Gastrocnemius medialis (tissue), 4 donors: ENCODE measurements at regions not wholly inside any gene's neighbourhood (a gene's known extent, or its start where the extent isn't known, plus 50 kb on each side); places are given as distances from the start of the nearest gene placed in this dataset.

Experiments
- ATAC-seq, 2 donors: fragments of 150-250 bp; one replicate each; pipeline ENCODE4 v1.9.1; 2016
- DNase-seq, 2 donors: peaks; one replicate each; pipeline ENCODE4 v3.0.0-alpha.2; 2019
- H3K27ac ChIP-seq, 4 donors: fragments of 200-600 bp; sonication (generic); 1 replicate in 1 of 4; 2 replicates in 3 of 4; pipeline ENCODE4 v1.5.1; 2016 to 2018; ENCODE audit warnings: mild to moderate bottlenecking in 2 of 4, moderate library complexity in 1 of 4
- H3K27me3 ChIP-seq, 3 donors: fragments of 200-600 bp; sonication (generic) in 2 of 3; 1 replicate in 1 of 3; 2 replicates in 2 of 3; pipeline versions ENCODE4 v1.5.1 to v1.6.0; 2016 to 2019; ENCODE audit warnings: mild to moderate bottlenecking in 1 of 3, moderate library complexity in 1 of 3
- H3K36me3 ChIP-seq, 2 donors: fragments of 200-600 bp; sonication (generic) in 1 of 2; one replicate each; pipeline ENCODE4 v1.5.1; 2017 to 2018
- H3K4me1 ChIP-seq, 2 donors: fragments of 200-600 bp; sonication (generic) in 1 of 2; one replicate each; pipeline ENCODE4 v1.5.1; 2016 to 2017; ENCODE audit warnings: mild to moderate bottlenecking in 2 of 2
- H3K4me3 ChIP-seq, 4 donors: fragments of 200-600 bp; sonication (generic) in 3 of 4; 1 replicate in 1 of 4; 2 replicates in 3 of 4; pipeline ENCODE4 v1.5.1; 2016 to 2019; ENCODE audit warnings: mild to moderate bottlenecking in 2 of 4
- H3K9me3 ChIP-seq, 3 donors: fragments of 200-600 bp; sonication (generic) in 2 of 3; 1 replicate in 1 of 3; 2 replicates in 2 of 3; pipeline ENCODE4 v1.5.1; 2016 to 2019
- CTCF ChIP-seq, 5 experiments: fragments of 450-650 bp in 3 of 5; fragments of 200-600 bp in 2 of 5; sonication (generic) in 2 of 5; IDR thresholded peaks in 4 of 5; conservative IDR thresholded peaks in 1 of 5; 1 replicate in 4 of 5; 2 replicates in 1 of 5; pipeline ENCODE4 v1.5.1; 2016 to 2019; ENCODE audit warnings: antibody characterized with exemption in 5 of 5, mild to moderate bottlenecking in 3 of 5, moderate library complexity in 3 of 5
- POLR2A ChIP-seq, 2 donors: fragments of 450-650 bp; IDR thresholded peaks; one replicate each; pipeline ENCODE4 v1.6.1; 2017; ENCODE audit warnings: antibody characterized with exemption in 2 of 2, mild to moderate bottlenecking in 2 of 2, moderate library complexity in 2 of 2
- in situ Hi-C, 4 donors: fragments of 200-750 bp; cut with MboI; loops; one replicate each; pipeline versions ENCODE4 v1.15.0 to v1.8.0; 2017; ENCODE audit warnings: low sequenced_read_pairs in 4 of 4
- intact Hi-C: fragments of 100-400 bp; cut with DNase I; formaldehyde crosslinking; loops from one replicate; pipeline ENCODE4 v1.15.1; 2023; ENCODE audit warnings: low total_unique reads

DNA sequence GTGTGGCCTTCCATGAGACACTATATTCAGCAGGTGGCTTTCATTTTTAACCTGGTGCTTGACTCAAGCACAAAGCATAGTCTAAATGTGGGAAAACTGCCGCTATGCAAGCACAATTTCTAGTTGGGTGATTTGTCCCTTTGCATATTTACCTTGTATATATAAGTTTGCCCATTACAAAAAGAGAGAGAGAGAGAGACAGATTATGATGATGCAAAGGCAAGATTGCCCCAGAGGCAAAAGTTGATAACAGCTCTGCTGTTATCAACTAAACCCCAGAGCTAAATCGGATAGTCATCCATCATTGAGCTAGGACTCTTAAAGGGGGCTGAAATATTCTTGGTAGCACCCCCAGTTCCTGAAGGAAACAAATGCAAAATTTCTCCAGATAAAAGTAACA, 141.5 kb downstream of the AQP9 start:
- Histone ChIP-seq H3K9me3 (no peaks in the 10 kb centered on the region), H3K4me1 (no peaks in the 10 kb centered on the region), H3K4me3 (no peak overlapping the region), H3K27me3 (no peaks in the 10 kb centered on the region), H3K27ac (no peak overlapping the region), H3K36me3 (no peaks in the 10 kb centered on the region)
- DNase-seq (no peak), ATAC-seq (no peak)
- in situ Hi-C loops: no loop called here
- TF ChIP-seq CTCF (IDR thresholded peaks at IDR 0.05 in 4 of 5, conservative IDR thresholded peaks at IDR 0.05 in 1 of 5) (no peak), POLR2A (IDR thresholded peaks at IDR 0.05) (no peak)
- intact Hi-C loops: no loop called here

DNA sequence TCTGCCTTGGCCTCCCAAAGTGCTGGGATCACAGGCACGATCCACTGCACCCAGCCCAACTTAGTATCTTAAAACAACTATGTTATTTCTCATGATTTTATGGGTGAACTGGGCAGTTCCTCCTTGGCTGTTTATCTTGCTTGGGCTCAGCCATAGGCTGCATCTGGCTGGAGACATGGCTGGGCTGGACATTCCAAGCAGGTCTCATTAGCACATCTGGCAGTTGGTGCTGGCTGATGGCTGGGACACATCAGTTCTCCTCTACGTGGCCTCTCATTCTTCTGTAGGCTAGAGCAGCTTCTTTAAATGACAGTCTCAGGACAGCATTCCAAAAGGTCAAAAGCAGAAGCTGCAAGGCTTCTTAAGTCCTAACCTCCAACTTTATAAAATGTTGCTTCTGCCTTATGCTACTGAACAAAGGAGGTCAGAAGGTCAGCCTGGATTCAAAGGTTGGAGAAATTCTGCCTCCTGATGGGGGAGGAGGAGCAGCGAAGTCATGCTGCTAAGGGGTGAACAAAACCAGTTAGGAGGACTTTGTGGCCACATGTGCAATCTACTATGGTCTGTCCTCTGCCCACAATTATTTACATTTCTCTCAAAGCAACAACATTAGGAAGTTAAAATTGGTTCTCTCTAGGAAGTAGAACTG, 144.0 kb downstream of the AQP9 start:
- TF ChIP-seq CTCF (IDR thresholded peaks at IDR 0.05 in 4 of 5, conservative IDR thresholded peaks at IDR 0.05 in 1 of 5): no peak
- TF ChIP-seq POLR2A (IDR thresholded peaks at IDR 0.05): no peak
- ATAC-seq (no peak), DNase-seq (no peak)
- H3K36me3 ChIP-seq: no peaks in the 10 kb centered on the region
- no peak overlapping the region for H3K27ac ChIP-seq
- in situ Hi-C loops (no loop called here), intact Hi-C loops (no loop called here)
- H3K27me3 ChIP-seq: no peaks in the 10 kb centered on the region
- H3K9me3 ChIP-seq: no peaks in the 10 kb centered on the region
- no peak overlapping the region for H3K4me3 ChIP-seq
- H3K4me1 ChIP-seq: no peaks in the 10 kb centered on the region

- DNase-seq (no peak), ATAC-seq (no peak)
- intact Hi-C loops: no loop called here
Measured at GRCh38 chr15:58283302-58283701, 145.1 kb downstream of the AQP9 start.

GRCh38 chr15:58284293-58284692, 146.1 kb downstream of the AQP9 start:
- TF ChIP-seq CTCF (IDR thresholded peaks at IDR 0.05 in 4 of 5, conservative IDR thresholded peaks at IDR 0.05 in 1 of 5) (no peak), POLR2A (IDR thresholded peaks at IDR 0.05) (no peak)
- Histone ChIP-seq H3K36me3 (no peaks in the 10 kb centered on the region), H3K9me3 (no peaks in the 10 kb centered on the region), H3K4me3 (no peak overlapping the region), H3K27ac (no peak overlapping the region), H3K4me1 (no peaks in the 10 kb centered on the region), H3K27me3 (no peaks in the 10 kb centered on the region)
- ATAC-seq (no peak), DNase-seq (no peak)
- in situ Hi-C loops: no loop called here
- intact Hi-C loops: no loop called here

More at GRCh38 chr15:58283302-58283701, 145.1 kb downstream of the AQP9 start:
- in situ Hi-C loops: no loop called here
- no peak overlapping the region for H3K4me3 ChIP-seq
- H3K27me3 ChIP-seq: no peaks in the 10 kb centered on the region
- TF ChIP-seq CTCF (IDR thresholded peaks at IDR 0.05 in 4 of 5, conservative IDR thresholded peaks at IDR 0.05 in 1 of 5) (no peak), POLR2A (IDR thresholded peaks at IDR 0.05) (no peak)
- no peaks in the 10 kb centered on the region for H3K36me3 ChIP-seq
- H3K4me1 ChIP-seq: no peaks in the 10 kb centered on the region
- H3K27ac ChIP-seq: no peak overlapping the region
- H3K9me3 ChIP-seq: no peaks in the 10 kb centered on the region
